GM23338 (cell line): ENCODE measurements at regions not wholly inside any gene's neighbourhood (a gene's known extent, or its start where the extent isn't known, plus 50 kb on each side); places are given as distances from the start of the nearest gene placed in this dataset.

Experiments
- ATAC-seq: fragments of 200-7000 bp; cut with Tn5 transposase; 3 replicates; pipeline ENCODE4 v1.9.1; 2020
- DNase-seq: peaks from one replicate; pipeline ENCODE4 v3.0.0-alpha.2; 2015; ENCODE audit warnings: low spot score
- H2AFZ ChIP-seq: fragments of 200-600 bp; sonication (generic); 2 replicates; pipeline ENCODE4 v1.8.0; 2016; ENCODE audit warnings: antibody characterized with exemption, mild to moderate bottlenecking, moderate library complexity
- H3F3A ChIP-seq: fragments of 200-600 bp; sonication (generic); replicated peaks from 2 replicates; pipeline ENCODE4 v1.8.0; 2017; ENCODE audit warnings: antibody characterized with exemption, mixed run types, low read depth
- H3K27ac ChIP-seq: fragments of 200-600 bp; sonication (generic); 2 replicates; pipeline ENCODE4 v1.6.1; 2016; ENCODE audit warnings: low read depth
- H3K27me3 ChIP-seq: fragments of 200-600 bp; sonication (generic); 2 replicates; pipeline ENCODE4 v1.8.0; 2016; ENCODE audit warnings: mild to moderate bottlenecking, mixed run types, moderate library complexity; ENCODE audit not compliant: insufficient read depth
- H3K36me3 ChIP-seq: fragments of 200-600 bp; sonication (generic); 2 replicates; pipeline ENCODE4 v1.8.0; 2016; ENCODE audit warnings: mild to moderate bottlenecking; ENCODE audit not compliant: insufficient read depth
- H3K4me1 ChIP-seq: fragments of 200-600 bp; sonication (generic); 2 replicates; pipeline ENCODE4 v1.8.0; 2016; ENCODE audit warnings: mild to moderate bottlenecking, moderate library complexity; ENCODE audit not compliant: insufficient read depth
- H3K4me2 ChIP-seq: fragments of 200-600 bp; sonication (generic); 2 replicates; pipeline ENCODE4 v1.7.1; 2017; ENCODE audit warnings: mixed run types
- H3K4me3 ChIP-seq: fragments of 200-600 bp; sonication (generic); 2 replicates; pipeline ENCODE4 v1.6.1; 2016; ENCODE audit warnings: mixed run types
- H3K79me2 ChIP-seq: fragments of 200-600 bp; sonication (generic); replicated peaks from 2 replicates; pipeline ENCODE4 v1.8.0; 2017; ENCODE audit warnings: mild to moderate bottlenecking; ENCODE audit not compliant: insufficient read depth
- H3K9me2 ChIP-seq: fragments of 200-600 bp; sonication (generic); 2 replicates; pipeline ENCODE4 v1.8.0; 2017; ENCODE audit not compliant: insufficient read depth
- H4K20me1 ChIP-seq: fragments of 200-600 bp; sonication (generic); replicated peaks from 2 replicates; pipeline ENCODE4 v1.8.0; 2017; ENCODE audit warnings: mild to moderate bottlenecking; ENCODE audit not compliant: insufficient read depth
- H3K27ac Mint-ChIP-seq: 2 replicates; pipeline ENCODE4 v1.8.0; 2020; ENCODE audit warnings: inconsistent platforms, mild to moderate bottlenecking, moderate library complexity, mixed read lengths
- H3K27me3 Mint-ChIP-seq: 3 replicates; pipeline ENCODE4 v1.8.0; 2022; ENCODE audit warnings: low read depth, mild to moderate bottlenecking, moderate library complexity, mixed read lengths, inconsistent platforms; ENCODE audit not compliant: insufficient read depth, poor library complexity
- H3K36me3 Mint-ChIP-seq: 3 replicates; pipeline ENCODE4 v1.8.0; 2021; ENCODE audit warnings: low read depth, mild to moderate bottlenecking, inconsistent platforms, moderate library complexity, mixed read lengths
- H3K4me1 Mint-ChIP-seq: 3 replicates; pipeline ENCODE4 v1.8.0; 2020; ENCODE audit warnings: mild to moderate bottlenecking, inconsistent platforms, mixed read lengths
- H3K4me3 Mint-ChIP-seq: 3 replicates; pipeline ENCODE4 v1.8.0; 2021; ENCODE audit warnings: moderate library complexity, mild to moderate bottlenecking, inconsistent platforms, mixed read lengths
- H3K9me3 Mint-ChIP-seq: 3 replicates; pipeline ENCODE4 v1.8.0; 2020; ENCODE audit warnings: moderate library complexity, mild to moderate bottlenecking, inconsistent platforms, mixed read lengths
- CREB1 ChIP-seq: fragments of 250-450 bp; sonication (Bioruptor Pico); IDR thresholded peaks from 2 replicates; pipeline ENCODE4 v1.5.0; 2020; ENCODE audit warnings: low read depth, mild to moderate bottlenecking, moderate library complexity
- EZH2 ChIP-seq: fragments of 200-600 bp; sonication (generic); IDR thresholded peaks from one replicate; pipeline ENCODE4 v1.8.0; 2017; ENCODE audit warnings: antibody characterized with exemption, mild to moderate bottlenecking, low read depth; ENCODE audit not compliant: unreplicated experiment
- EZH2phosphoT487 ChIP-seq: fragments of 200-600 bp; sonication (generic); IDR thresholded peaks from one replicate; pipeline ENCODE4 v1.8.1; 2018; ENCODE audit warnings: antibody characterized with exemption; ENCODE audit not compliant: unreplicated experiment
- JUNB ChIP-seq: IDR thresholded peaks from one replicate; pipeline ENCODE4 v1.6.1; 2016; ENCODE audit warnings: antibody characterized with exemption; ENCODE audit not compliant: unreplicated experiment
- POLR2AphosphoS5 ChIP-seq: IDR thresholded peaks from 2 replicates; pipeline ENCODE4 v1.6.1; 2016; ENCODE audit warnings: antibody characterized with exemption, low read depth
- STAT1 ChIP-seq: IDR thresholded peaks from one replicate; pipeline ENCODE4 v1.6.1; 2016; ENCODE audit warnings: antibody characterized with exemption; ENCODE audit not compliant: unreplicated experiment
- TF ChIP-seq, protein P1 (sequence below): fragments of 250-450 bp; sonication (Bioruptor Pico); IDR thresholded peaks from 2 replicates; pipeline ENCODE4 v1.5.0; 2020; ENCODE audit warnings: mild to moderate bottlenecking, moderate library complexity
- TF ChIP-seq, protein P2 (sequence below): IDR thresholded peaks from 2 replicates; pipeline ENCODE4 v1.6.1; 2016; ENCODE audit warnings: antibody characterized with exemption

DNA sequence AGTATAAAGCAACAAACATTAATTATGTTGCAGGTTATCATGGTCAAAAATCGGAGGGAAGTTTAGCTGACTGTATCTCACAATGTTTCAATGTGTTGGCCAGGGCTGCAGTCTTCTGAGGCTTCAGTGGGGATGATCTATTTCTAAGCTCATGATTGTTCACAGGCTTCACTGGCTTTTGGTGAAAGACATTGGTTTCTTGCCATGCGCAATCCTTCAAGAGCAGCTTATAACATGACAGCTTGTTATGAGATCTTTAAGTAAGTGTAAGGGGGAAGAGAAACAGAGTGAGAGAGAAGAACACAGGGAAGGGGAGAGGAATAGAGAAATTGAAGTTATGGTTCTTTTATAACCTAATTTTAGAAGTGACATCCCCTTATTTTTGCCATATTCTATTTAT, 385.9 kb upstream of the CHD1 start (continued):
- TF ChIP-seq, protein P1, sequence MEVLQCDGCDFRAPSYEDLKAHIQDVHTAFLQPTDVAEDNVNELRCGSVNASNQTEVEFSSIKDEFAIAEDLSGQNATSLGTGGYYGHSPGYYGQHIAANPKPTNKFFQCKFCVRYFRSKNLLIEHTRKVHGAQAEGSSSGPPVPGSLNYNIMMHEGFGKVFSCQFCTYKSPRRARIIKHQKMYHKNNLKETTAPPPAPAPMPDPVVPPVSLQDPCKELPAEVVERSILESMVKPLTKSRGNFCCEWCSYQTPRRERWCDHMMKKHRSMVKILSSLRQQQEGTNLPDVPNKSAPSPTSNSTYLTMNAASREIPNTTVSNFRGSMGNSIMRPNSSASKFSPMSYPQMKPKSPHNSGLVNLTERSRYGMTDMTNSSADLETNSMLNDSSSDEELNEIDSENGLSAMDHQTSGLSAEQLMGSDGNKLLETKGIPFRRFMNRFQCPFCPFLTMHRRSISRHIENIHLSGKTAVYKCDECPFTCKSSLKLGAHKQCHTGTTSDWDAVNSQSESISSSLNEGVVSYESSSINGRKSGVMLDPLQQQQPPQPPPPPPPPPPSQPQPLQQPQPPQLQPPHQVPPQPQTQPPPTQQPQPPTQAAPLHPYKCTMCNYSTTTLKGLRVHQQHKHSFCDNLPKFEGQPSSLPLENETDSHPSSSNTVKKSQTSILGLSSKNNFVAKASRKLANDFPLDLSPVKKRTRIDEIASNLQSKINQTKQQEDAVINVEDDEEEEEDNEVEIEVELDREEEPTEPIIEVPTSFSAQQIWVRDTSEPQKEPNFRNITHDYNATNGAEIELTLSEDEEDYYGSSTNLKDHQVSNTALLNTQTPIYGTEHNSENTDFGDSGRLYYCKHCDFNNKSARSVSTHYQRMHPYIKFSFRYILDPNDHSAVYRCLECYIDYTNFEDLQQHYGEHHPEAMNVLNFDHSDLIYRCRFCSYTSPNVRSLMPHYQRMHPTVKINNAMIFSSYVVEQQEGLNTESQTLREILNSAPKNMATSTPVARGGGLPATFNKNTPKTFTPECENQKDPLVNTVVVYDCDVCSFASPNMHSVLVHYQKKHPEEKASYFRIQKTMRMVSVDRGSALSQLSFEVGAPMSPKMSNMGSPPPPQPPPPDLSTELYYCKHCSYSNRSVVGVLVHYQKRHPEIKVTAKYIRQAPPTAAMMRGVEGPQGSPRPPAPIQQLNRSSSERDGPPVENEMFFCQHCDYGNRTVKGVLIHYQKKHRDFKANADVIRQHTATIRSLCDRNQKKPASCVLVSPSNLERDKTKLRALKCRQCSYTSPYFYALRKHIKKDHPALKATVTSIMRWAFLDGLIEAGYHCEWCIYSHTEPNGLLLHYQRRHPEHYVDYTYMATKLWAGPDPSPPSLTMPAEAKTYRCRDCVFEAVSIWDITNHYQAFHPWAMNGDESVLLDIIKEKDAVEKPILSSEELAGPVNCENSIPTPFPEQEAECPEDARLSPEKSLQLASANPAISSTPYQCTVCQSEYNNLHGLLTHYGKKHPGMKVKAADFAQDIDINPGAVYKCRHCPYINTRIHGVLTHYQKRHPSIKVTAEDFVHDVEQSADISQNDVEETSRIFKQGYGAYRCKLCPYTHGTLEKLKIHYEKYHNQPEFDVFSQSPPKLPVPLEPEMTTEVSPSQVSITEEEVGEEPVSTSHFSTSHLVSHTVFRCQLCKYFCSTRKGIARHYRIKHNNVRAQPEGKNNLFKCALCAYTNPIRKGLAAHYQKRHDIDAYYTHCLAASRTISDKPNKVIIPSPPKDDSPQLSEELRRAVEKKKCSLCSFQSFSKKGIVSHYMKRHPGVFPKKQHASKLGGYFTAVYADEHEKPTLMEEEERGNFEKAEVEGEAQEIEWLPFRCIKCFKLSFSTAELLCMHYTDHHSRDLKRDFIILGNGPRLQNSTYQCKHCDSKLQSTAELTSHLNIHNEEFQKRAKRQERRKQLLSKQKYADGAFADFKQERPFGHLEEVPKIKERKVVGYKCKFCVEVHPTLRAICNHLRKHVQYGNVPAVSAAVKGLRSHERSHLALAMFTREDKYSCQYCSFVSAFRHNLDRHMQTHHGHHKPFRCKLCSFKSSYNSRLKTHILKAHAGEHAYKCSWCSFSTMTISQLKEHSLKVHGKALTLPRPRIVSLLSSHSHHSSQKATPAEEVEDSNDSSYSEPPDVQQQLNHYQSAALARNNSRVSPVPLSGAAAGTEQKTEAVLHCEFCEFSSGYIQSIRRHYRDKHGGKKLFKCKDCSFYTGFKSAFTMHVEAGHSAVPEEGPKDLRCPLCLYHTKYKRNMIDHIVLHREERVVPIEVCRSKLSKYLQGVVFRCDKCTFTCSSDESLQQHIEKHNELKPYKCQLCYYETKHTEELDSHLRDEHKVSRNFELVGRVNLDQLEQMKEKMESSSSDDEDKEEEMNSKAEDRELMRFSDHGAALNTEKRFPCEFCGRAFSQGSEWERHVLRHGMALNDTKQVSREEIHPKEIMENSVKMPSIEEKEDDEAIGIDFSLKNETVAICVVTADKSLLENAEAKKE (CRISPR knock-in tag), result no peak
- TF ChIP-seq CREB1 (CRISPR knock-in tag) (no peak), JUNB (no peak), EZH2 (no peak)

DNA sequence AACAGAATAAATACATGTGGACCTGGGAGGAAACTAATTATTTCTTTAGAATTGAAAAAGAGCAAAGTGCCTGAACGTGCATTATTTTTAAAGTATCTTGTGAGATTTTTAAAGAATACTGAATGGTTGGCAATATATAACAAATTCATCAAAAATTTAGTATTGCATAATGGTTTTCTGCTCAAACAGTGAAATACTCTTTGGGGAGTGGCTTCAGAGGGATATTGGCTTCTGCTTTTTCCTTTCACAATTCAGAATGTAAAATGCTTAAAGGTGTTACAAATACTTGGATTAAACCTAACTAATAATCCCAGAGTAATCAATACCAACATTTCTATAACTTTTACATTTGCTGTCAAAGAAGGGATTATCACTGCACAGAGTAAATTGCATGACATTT, 379.3 kb upstream of the CHD1 start:
- Mint-ChIP-seq H3K9me3 (no peaks in the 10 kb centered on the region), H3K27ac (no peak overlapping the region), H3K4me1 (no peaks in the 10 kb centered on the region), H3K36me3 (no peaks in the 10 kb centered on the region), H3K4me3 (no peak overlapping the region), H3K27me3 (no peaks in the 10 kb centered on the region)
- Histone ChIP-seq H3K9me2 (no peaks in the 10 kb centered on the region), H4K20me1 (no peaks in the 10 kb centered on the region), H3F3A (no peaks in the 10 kb centered on the region), H3K27ac (no peak overlapping the region), H2AFZ (no peak overlapping the region), H3K79me2 (no peaks in the 10 kb centered on the region), H3K36me3 (no peaks in the 10 kb centered on the region), H3K4me2 (no peak overlapping the region), H3K4me3 (no peak overlapping the region), H3K4me1 (no peaks in the 10 kb centered on the region), H3K27me3 (no peaks in the 10 kb centered on the region)
- no peak for ATAC-seq
- DNase-seq, result no peak
- TF ChIP-seq POLR2AphosphoS5, result no peak
- TF ChIP-seq, protein P1 (CRISPR knock-in tag), result no peak
- TF ChIP-seq EZH2phosphoT487, result no peak
- TF ChIP-seq, protein P2, sequence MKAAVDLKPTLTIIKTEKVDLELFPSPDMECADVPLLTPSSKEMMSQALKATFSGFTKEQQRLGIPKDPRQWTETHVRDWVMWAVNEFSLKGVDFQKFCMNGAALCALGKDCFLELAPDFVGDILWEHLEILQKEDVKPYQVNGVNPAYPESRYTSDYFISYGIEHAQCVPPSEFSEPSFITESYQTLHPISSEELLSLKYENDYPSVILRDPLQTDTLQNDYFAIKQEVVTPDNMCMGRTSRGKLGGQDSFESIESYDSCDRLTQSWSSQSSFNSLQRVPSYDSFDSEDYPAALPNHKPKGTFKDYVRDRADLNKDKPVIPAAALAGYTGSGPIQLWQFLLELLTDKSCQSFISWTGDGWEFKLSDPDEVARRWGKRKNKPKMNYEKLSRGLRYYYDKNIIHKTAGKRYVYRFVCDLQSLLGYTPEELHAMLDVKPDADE, result no peak
- no peak for TF ChIP-seq STAT1
